ENCODE measurements at regions not wholly inside any gene's neighbourhood (a gene's known extent, or its start where the extent isn't known, plus 50 kb on each side); places are given as distances from the start of the nearest gene placed in this dataset.

- Histone ChIP-seq H3K4ac (ENCODE audit: low read depth, low read length) (no peak overlapping the region), H3K56ac (ENCODE audit: insufficient read length, low read depth, low read length) (no peak overlapping the region), H3T11ph (ENCODE audit: low read length) (no peak overlapping the region), H3K23me2 (ENCODE audit: insufficient read length, low read depth, low read length, poor library complexity, severe bottlenecking) (no peaks in the 10 kb centered on the region), H3K9me3 (ENCODE audit: control insufficient read depth, low read depth, low read length) (peaks cover under 1% of the 10 kb centered on the region), H4K20me1 (ENCODE audit: control insufficient read depth, insufficient read depth, insufficient read length) (no peaks in the 10 kb centered on the region), H2AFZ (ENCODE audit: low read length) (no peak overlapping the region), H3K4me1 (ENCODE audit: insufficient read depth, low read length) (no peaks in the 10 kb centered on the region), H3K79me2 (ENCODE audit: insufficient read depth, low read length) (no peaks in the 10 kb centered on the region), H4K5ac (ENCODE audit: insufficient read length, low read depth, low read length) (no peak overlapping the region), H3K14ac (ENCODE audit: insufficient read depth, low read length) (no peak overlapping the region), H2AK5ac (ENCODE audit: insufficient read length, low read length) (no peak overlapping the region), H3K9ac (ENCODE audit: extremely low read depth, insufficient read length, low read length) (no peak overlapping the region), H2BK20ac (ENCODE audit: low read depth, low read length, poor library complexity, severe bottlenecking) (no peak overlapping the region), H2BK120ac (ENCODE audit: low read depth, low read length, poor library complexity, severe bottlenecking) (no peak overlapping the region), H4K8ac (replicated peaks; ENCODE audit: insufficient read length, low read depth, low read length) (no peak overlapping the region), H2BK5ac (ENCODE audit: insufficient read length, low read length) (no peak overlapping the region), H3K79me1 (ENCODE audit: insufficient read depth, low read depth, low read length, poor library complexity, severe bottlenecking) (no peaks in the 10 kb centered on the region), H3K4me2 (ENCODE audit: insufficient read depth, insufficient read length, low read length) (no peak overlapping the region), H3K18ac (ENCODE audit: insufficient read length, low read depth, low read length) (no peak overlapping the region), H3K23ac (ENCODE audit: insufficient read length, low read depth, low read length) (no peak overlapping the region), H2BK12ac (ENCODE audit: insufficient read length, low read depth, low read length) (no peak overlapping the region), H3K27me3 (ENCODE audit: insufficient read depth, low read length) (no peaks in the 10 kb centered on the region), H3K27ac (ENCODE audit: insufficient read length, low read depth, low read length) (no peak overlapping the region), H4K91ac (ENCODE audit: insufficient read length, low read depth, low read length) (no peak overlapping the region), H2BK15ac (ENCODE audit: low read depth, low read length) (no peak overlapping the region)
- no CpG with 5 or more reads among the region's 7 CpGs for WGBS (ENCODE audit: extremely low coverage, insufficient read length, low lambda C conversion rate)
- Mint-ChIP-seq H3K4me3 (no peak overlapping the region), H3K9me3 (peaks cover under 1 to 2% of the 10 kb centered on the region in 2 experiments; a peak in 3 of 5 replicates), H3K4me1 (peaks cover 12 to 15% of the 10 kb centered on the region in 2 experiments), H3K36me3 (ENCODE audit: insufficient read depth in 1 of 3, low read depth in 3 of 3) (peaks cover 0 to 1% (median 0%) of the 10 kb centered on the region in 3 experiments; a peak in 4 of 7 replicates), H3K27me3 (ENCODE audit: low read depth) (peaks cover 3% of the 10 kb centered on the region; the same call in 1 of the 2 replicates), H3K27ac (no peak overlapping the region)
- no peak for DNase-seq
- TF ChIP-seq, protein P1, sequence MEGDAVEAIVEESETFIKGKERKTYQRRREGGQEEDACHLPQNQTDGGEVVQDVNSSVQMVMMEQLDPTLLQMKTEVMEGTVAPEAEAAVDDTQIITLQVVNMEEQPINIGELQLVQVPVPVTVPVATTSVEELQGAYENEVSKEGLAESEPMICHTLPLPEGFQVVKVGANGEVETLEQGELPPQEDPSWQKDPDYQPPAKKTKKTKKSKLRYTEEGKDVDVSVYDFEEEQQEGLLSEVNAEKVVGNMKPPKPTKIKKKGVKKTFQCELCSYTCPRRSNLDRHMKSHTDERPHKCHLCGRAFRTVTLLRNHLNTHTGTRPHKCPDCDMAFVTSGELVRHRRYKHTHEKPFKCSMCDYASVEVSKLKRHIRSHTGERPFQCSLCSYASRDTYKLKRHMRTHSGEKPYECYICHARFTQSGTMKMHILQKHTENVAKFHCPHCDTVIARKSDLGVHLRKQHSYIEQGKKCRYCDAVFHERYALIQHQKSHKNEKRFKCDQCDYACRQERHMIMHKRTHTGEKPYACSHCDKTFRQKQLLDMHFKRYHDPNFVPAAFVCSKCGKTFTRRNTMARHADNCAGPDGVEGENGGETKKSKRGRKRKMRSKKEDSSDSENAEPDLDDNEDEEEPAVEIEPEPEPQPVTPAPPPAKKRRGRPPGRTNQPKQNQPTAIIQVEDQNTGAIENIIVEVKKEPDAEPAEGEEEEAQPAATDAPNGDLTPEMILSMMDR (conservative IDR thresholded peaks at IDR 0.05) = no peak
Measured at GRCh38 chr3:72247126-72247525, 462.2 kb upstream of the PROK2 start.

Data from H9 (cell line).